ENCODE measurements at regions not wholly inside any gene's neighbourhood (a gene's known extent, or its start where the extent isn't known, plus 50 kb on each side); places are given as distances from the start of the nearest gene placed in this dataset.
"Not testable (repeated sequence)": the region's sequence is repeated elsewhere in the genome, so short reads cannot be mapped to it uniquely, and the experiment has no call there.

GRCh38 chr6:120392941-120393340 lies 941.3 kb downstream of the TBC1D32 start:
- no peak for DNase-seq (ENCODE audit: extremely low read depth, low read depth)

DNA sequence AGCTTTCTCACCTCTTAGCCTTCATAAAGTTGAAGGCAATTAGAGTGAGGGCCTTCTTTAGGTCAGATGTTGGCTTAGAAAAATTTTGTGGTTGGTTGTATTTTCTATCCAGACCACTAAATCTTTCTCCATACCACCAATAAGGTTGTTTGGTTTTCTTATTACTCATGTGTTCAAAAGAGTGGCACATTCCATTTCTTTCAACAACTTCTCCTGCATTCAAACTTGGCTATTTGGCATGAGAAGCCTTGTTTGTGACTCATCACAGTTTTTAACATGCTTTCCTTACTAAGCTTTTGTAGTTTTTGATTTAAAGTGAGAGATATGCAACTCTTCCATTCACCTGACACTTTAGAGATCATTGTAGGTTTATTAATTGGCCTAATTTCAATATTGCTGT lies 949.6 kb downstream of the TBC1D32 start:
- no peak for DNase-seq (ENCODE audit: extremely low read depth, low read depth)

GRCh38 chr6:120383681-120384080 lies 950.6 kb downstream of the TBC1D32 start:
- no peak for DNase-seq (ENCODE audit: extremely low read depth, low read depth)

DNA sequence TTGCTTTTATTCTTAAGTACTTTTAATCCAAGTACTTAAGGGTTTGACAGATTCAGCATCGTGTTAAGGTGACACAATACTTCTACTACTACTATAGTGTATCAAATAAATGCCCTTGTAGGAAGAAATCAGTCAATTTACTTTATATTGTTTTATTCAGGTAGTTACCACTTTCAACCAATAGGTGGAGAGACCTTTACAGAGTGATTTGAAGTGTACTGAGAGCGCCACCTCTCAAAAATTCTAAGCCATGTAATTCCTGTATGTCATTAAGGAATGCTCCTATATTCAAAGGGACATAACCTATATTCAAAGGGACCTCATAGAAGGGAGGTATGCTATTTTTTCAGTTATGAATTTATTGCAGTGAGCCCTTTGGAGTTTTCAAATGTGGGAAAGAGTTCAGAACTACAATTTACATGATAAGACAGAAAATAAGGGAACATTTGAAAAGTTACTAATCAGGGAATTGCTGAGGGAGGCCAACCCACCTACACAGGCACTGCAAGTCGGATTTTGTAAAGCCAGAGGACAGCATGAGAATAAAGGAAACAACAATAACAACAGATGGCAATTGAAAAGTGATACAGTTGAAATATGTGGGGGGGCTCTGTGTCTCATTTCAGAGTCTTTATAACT lies 955.6 kb downstream of the TBC1D32 start:
- DNase-seq (ENCODE audit: extremely low read depth, low read depth), result peak; percentile 28

DNA sequence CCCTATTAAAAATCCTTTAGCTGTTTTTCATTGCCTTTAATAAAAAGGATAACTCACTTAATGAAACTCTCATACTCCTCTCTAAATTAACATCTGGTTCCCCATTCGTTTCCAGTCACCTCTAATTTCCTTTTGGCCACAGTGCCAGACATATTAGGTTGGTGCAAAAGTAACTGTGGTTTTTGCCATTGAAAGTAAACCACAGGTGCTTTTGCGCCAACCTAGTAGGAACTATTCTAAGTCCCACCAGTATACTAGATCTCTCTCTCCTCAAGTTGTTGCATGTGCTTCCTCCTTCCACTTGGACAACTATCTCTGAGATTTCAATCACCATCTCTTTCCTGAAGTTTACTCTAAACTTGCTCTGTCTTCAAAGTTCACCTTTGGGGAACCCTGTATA lies 961.1 kb downstream of the TBC1D32 start:
- DNase-seq (ENCODE audit: extremely low read depth, low read depth), result no peak

DNA sequence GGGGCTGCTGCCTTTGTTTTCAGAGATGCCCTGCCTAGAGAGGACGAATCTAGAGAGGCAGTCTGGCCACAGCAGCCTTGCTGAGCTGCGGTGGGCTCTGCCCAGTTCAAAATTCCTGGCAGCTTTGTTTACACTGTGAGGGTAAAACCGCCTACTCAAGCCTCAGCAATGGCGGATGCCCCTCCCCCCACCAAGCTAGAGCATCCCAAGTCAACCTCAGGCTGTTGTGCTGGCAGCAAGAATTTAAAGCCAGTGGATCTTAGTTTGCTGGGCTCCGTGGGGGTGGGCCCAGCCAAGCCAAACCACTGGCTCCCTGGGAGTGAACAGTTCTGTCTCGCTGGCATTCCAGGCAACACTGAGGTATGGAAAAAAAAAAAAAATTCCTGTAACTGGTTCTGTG lies 970.9 kb downstream of the TBC1D32 start:
- DNase-seq (ENCODE audit: extremely low read depth, low read depth), result no peak

DNA sequence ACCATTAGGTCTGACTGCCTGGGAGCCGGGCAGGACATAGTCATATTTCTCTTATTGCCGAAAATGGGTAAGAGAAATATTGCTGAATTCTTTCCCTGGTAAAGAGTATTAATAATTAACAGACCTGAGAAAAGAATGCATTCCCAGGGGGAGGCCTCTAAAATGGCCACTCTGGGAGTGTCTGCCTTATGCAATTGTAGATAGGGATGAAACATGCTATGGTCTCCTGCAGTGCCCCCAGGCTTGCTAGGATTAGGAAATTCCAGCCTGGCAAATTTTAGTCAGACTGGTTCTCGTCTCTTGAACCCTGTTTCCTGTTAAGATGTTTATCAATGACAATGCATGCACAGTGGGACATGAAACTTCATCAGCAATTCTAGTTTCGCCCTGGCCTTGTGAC lies 975.7 kb downstream of the TBC1D32 start:
- DNase-seq (ENCODE audit: extremely low read depth, low read depth), result not testable (repeated sequence)

- no peak for DNase-seq (ENCODE audit: extremely low read depth, low read depth)
Observed at GRCh38 chr6:120357447-120357846, 976.8 kb downstream of the TBC1D32 start.

DNA sequence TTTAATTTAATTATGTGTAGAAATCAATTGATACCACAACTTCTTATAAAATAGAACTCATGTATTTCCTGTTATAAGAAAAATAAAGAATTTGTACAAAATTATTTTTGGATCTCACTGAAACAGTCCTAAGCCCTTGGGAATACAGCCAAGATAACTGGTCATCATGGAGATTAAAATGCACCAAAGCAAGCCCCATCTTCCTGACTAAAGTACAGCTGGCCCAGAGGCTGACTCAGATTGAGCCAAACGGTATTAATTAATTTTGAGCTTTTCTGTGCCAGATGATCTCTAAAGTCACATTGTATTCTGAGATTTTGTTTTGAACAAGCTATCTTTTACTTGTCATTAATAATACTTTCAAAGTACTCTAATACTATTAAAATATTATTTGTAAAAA lies 978.5 kb downstream of the TBC1D32 start:
- DNase-seq (ENCODE audit: extremely low read depth, low read depth), result no peak

DNA sequence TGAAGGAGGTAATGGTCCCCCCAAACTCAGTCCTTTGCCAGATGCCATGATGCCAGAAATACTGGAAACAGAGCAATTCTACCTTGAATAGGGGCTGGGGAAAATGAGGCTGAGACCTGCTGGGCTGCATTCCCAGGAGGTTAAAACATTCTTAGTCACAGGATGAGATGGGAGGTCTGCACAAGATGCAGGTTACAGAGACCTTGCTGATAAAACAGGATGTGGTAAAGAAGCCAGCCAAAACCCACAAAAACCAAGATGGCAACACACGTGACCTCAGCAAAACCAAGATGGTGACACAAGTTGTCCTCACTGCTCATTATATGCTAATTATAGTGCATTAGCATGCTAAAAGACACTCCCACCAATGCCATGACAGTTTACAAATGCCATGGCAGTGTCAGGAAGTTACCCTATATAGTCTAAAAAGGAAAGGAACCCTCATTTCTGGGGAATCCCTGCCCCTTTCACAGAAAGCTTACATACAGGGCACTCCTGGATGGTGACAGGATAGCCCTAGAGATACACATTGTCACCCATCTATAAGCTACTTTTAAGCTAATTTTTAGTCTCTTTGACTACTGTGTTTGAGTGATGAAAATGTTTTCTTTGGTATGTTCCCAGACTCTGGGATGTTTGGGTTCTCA lies 979.7 kb downstream of the TBC1D32 start:
- no peak for DNase-seq (ENCODE audit: extremely low read depth, low read depth)

DNA sequence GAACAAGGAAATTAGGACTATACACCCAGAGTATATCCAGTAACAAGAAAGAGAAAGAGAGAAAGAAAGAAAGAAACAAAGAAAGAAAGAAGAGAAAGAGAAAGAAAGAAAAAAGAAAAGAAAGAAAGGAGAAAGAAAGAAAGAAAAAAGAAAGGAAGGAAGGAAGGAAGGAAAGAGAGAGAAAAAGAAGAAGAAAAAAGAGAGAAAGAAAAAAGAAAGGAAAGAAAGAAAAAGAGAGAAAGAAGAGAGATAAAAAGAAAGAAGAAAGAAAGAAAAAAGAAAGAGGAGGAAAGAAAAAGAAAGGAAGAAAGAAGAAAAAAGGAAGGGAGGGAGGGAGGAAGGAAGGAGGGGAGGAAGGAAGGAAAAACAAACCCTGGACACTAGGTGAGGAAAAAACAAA lies 981.8 kb downstream of the TBC1D32 start:
- DNase-seq (ENCODE audit: extremely low read depth, low read depth), result no peak

DNA sequence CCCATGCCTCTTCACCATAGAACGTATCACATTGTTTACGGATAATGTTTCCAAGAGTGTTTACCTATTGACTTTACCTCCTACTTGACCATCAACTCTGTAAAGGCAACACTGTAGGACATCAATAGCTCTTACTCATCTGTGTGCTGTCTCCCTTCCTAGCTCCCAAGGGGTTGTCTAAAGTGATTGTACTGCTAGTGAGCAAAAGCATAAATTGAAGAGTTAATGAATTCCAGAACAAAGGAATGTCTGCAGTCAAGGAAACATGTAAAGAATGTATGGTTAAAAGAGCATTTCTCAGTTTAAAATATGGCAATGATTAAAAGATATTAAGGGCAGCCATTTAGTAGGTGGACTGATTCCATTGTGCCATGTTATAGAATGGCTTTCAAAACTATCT lies 985.4 kb downstream of the TBC1D32 start:
- no peak for DNase-seq (ENCODE audit: extremely low read depth, low read depth)

DNA sequence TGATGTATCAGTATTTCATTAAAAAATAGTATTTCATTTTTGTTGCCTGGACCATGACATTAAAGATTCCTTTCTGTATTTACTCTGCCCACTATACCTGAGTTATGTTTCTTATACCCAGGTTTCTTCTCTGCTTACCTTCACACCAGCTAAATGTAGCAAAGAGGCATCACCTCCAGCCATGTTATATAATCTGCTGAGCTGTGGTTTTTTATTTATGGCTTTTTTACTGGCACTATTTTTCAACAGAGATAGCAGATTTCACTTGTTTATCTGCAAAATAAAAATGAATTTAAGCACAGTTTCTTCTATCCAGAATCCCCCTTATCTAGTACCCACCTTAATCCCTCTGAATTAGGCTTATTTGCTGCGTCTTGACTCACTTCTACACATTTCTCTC lies 979.0 kb upstream of the MAN1A1 start:
- no peak for DNase-seq (ENCODE audit: extremely low read depth, low read depth)

- DNase-seq (ENCODE audit: extremely low read depth, low read depth), result no peak
Observed at GRCh38 chr6:120320481-120321162, 971.1 kb upstream of the MAN1A1 start.

DNA sequence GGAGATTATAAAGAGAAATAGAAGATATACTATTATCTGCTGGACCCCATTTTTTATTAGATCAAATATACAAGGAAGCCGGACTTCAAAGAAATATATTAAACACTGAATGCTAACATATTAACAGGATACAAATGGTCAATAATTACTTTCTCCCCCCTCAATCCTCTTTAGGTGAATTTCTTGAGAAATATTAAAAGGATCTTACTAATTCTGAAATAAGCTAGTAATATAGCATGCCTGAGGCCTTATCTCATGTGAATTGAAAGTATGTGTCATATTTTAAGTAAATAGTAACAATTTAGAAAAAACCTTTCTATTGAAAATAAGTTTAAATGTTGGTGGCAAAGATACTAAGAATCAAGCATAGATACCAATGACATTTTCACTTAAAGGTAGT lies 954.7 kb upstream of the MAN1A1 start:
- no peak for DNase-seq (ENCODE audit: extremely low read depth, low read depth)

DNA sequence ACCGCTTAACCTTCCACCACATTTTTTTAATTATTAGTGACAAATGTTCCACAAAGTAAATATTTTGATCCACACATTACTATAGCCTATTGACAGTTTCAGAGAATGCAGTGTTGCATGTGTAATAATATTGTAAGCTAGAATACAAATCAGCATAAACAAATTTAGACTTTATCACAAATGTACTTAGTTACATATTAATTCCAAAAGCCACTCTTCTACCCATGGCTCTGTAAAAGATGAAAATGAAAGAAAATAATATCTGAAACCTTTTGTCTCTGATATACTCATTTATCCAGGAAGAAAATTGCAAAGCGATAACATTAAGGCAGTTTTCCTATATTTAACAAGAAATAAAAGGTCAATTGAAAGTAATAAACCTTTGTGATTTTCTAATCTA lies 954.0 kb upstream of the MAN1A1 start:
- DNase-seq (ENCODE audit: extremely low read depth, low read depth), result no peak

GRCh38 chr6:120302041-120302440 lies 952.5 kb upstream of the MAN1A1 start:
- no peak for DNase-seq (ENCODE audit: extremely low read depth, low read depth)

- no peak for DNase-seq (ENCODE audit: extremely low read depth, low read depth)
Observed at GRCh38 chr6:120290964-120291363, 941.4 kb upstream of the MAN1A1 start.

- no peak for DNase-seq (ENCODE audit: extremely low read depth, low read depth)
Observed at GRCh38 chr6:120282005-120282404, 932.4 kb upstream of the MAN1A1 start.

GRCh38 chr6:120279466-120280167 lies 930.1 kb upstream of the MAN1A1 start:
- no peak for DNase-seq (ENCODE audit: extremely low read depth, low read depth)

GRCh38 chr6:120278689-120279396 lies 929.3 kb upstream of the MAN1A1 start:
- no peak for DNase-seq (ENCODE audit: extremely low read depth, low read depth)
